ENCODE measurements at regions not wholly inside any gene's neighbourhood (a gene's known extent, or its start where the extent isn't known, plus 50 kb on each side); places are given as distances from the start of the nearest gene placed in this dataset.
"Not testable (repeated sequence)": the region's sequence is repeated elsewhere in the genome, so short reads cannot be mapped to it uniquely, and the experiment has no call there.

- no peak for TF ChIP-seq SPI1 (IDR thresholded peaks at IDR 0.05; ENCODE audit: borderline replicate concordance, low read depth)
- TF ChIP-seq GABPA (IDR thresholded peaks at IDR 0.05; ENCODE audit: low read depth) = no peak
- no peak for TF ChIP-seq POLR2AphosphoS5 (IDR thresholded peaks at IDR 0.05; ENCODE audit: low read depth)
- TF ChIP-seq REST (IDR thresholded peaks at IDR 0.05; ENCODE audit: insufficient replicate concordance, low read depth) = no peak
- no peak for TF ChIP-seq CTCF (IDR thresholded peaks at IDR 0.05; ENCODE audit: insufficient read depth, low read length)
- Histone ChIP-seq H3K4me3 (replicated peaks; ENCODE audit: insufficient read depth, low read length) (no peak overlapping the region), H3K27me3 (ENCODE audit: insufficient read depth, poor library complexity, severe bottlenecking) (no peaks in the 10 kb centered on the region), H3K27ac (replicated peaks) (no peak overlapping the region)
- DNase-seq (ENCODE audit: low read depth in 1 of 2, low spot score in 1 of 2) = peak in 1 of 2 experiments; percentile 25
These were observed 124.6 kb downstream of the ARRDC4 start for GRCh38 chr15:98085003-98085639.

- not testable (repeated sequence) for DNase-seq (ENCODE audit: low read depth in 1 of 2, low spot score in 1 of 2); H3K27ac ChIP-seq (replicated peaks); H3K4me3 ChIP-seq (replicated peaks; ENCODE audit: insufficient read depth, low read length); H3K27me3 ChIP-seq (ENCODE audit: insufficient read depth, poor library complexity, severe bottlenecking)
These were observed 127.9 kb downstream of the ARRDC4 start for GRCh38 chr15:98088307-98088945.

- H3K4me3 ChIP-seq (replicated peaks; ENCODE audit: insufficient read depth, low read length); DNase-seq (ENCODE audit: low read depth in 1 of 2, low spot score in 1 of 2); H3K27ac ChIP-seq (replicated peaks); H3K27me3 ChIP-seq (ENCODE audit: insufficient read depth, poor library complexity, severe bottlenecking): not testable (repeated sequence)
These were observed 128.8 kb downstream of the ARRDC4 start for GRCh38 chr15:98089352-98089751.

- not testable (repeated sequence) for DNase-seq (ENCODE audit: low read depth in 1 of 2, low spot score in 1 of 2)
These were observed 137.5 kb downstream of the ARRDC4 start for GRCh38 chr15:98097986-98098385.

GRCh38 chr15:98100606-98101005, 140.1 kb downstream of the ARRDC4 start:
- H3K27me3 ChIP-seq (ENCODE audit: insufficient read depth, poor library complexity, severe bottlenecking) = not testable (repeated sequence)

More at GRCh38 chr15:98097986-98098385, 137.5 kb downstream of the ARRDC4 start:
- H3K27me3 ChIP-seq (ENCODE audit: insufficient read depth, poor library complexity, severe bottlenecking); H3K27ac ChIP-seq (replicated peaks); H3K4me3 ChIP-seq (replicated peaks; ENCODE audit: insufficient read depth, low read length): not testable (repeated sequence)

GRCh38 chr15:98103570-98103969, 143.1 kb downstream of the ARRDC4 start:
- H3K27me3 ChIP-seq (ENCODE audit: insufficient read depth, poor library complexity, severe bottlenecking) = no peaks in the 10 kb centered on the region
- no peak for TF ChIP-seq CTCF (IDR thresholded peaks at IDR 0.05; ENCODE audit: insufficient read depth, low read length)
- TF ChIP-seq REST (IDR thresholded peaks at IDR 0.05; ENCODE audit: insufficient replicate concordance, low read depth) = no peak
- no peak for TF ChIP-seq POLR2AphosphoS5 (IDR thresholded peaks at IDR 0.05; ENCODE audit: low read depth)
- no peak for TF ChIP-seq SPI1 (IDR thresholded peaks at IDR 0.05; ENCODE audit: borderline replicate concordance, low read depth)
- no peak for TF ChIP-seq GABPA (IDR thresholded peaks at IDR 0.05; ENCODE audit: low read depth)
- DNase-seq (ENCODE audit: low read depth in 1 of 2, low spot score in 1 of 2) = no peak
- H3K4me3 ChIP-seq (replicated peaks; ENCODE audit: insufficient read depth, low read length) = no peak overlapping the region
- H3K27ac ChIP-seq (replicated peaks) = no peak overlapping the region

More at GRCh38 chr15:98100606-98101005, 140.1 kb downstream of the ARRDC4 start:
- not testable (repeated sequence) for H3K27ac ChIP-seq (replicated peaks); H3K4me3 ChIP-seq (replicated peaks; ENCODE audit: insufficient read depth, low read length); DNase-seq (ENCODE audit: low read depth in 1 of 2, low spot score in 1 of 2)

- not testable (repeated sequence) for DNase-seq (ENCODE audit: low read depth in 1 of 2, low spot score in 1 of 2); H3K27me3 ChIP-seq (ENCODE audit: insufficient read depth, poor library complexity, severe bottlenecking); H3K4me3 ChIP-seq (replicated peaks; ENCODE audit: insufficient read depth, low read length); H3K27ac ChIP-seq (replicated peaks)
These were observed 144.1 kb downstream of the ARRDC4 start for GRCh38 chr15:98104386-98105151.

GRCh38 chr15:98106615-98107194, 146.2 kb downstream of the ARRDC4 start:
- not testable (repeated sequence) for H3K27ac ChIP-seq (replicated peaks); H3K4me3 ChIP-seq (replicated peaks; ENCODE audit: insufficient read depth, low read length); H3K27me3 ChIP-seq (ENCODE audit: insufficient read depth, poor library complexity, severe bottlenecking); DNase-seq (ENCODE audit: low read depth in 1 of 2, low spot score in 1 of 2)
